Left ventricle myocardium inferior (tissue), 1 donor: ENCODE measurements at regions not wholly inside any gene's neighbourhood (a gene's known extent, or its start where the extent isn't known, plus 50 kb on each side); places are given as distances from the start of the nearest gene placed in this dataset.

Experiments used
- DNase-seq: peaks from one replicate; pipeline ENCODE4 v3.0.0-alpha.2; 2020
- H3K27ac ChIP-seq: fragments of 200-600 bp; replicated peaks from 2 replicates; pipeline ENCODE4 v1.8.0; 2021
- H3K27me3 ChIP-seq: fragments of 200-600 bp; 2 replicates; pipeline ENCODE4 v1.8.0; 2021; ENCODE audit warnings: low read depth
- H3K36me3 ChIP-seq: fragments of 200-600 bp; 2 replicates; pipeline ENCODE4 v1.8.0; 2021
- H3K4me1 ChIP-seq: fragments of 200-600 bp; 2 replicates; pipeline ENCODE4 v1.8.0; 2021
- H3K4me3 ChIP-seq: fragments of 200-600 bp; 2 replicates; pipeline ENCODE4 v1.8.0; 2021; ENCODE audit warnings: mild to moderate bottlenecking, moderate library complexity
- H3K9me3 ChIP-seq: fragments of 200-600 bp; replicated peaks from 2 replicates; pipeline ENCODE4 v1.8.0; 2021
- intact Hi-C: fragments of 100-400 bp; cut with micrococcal nuclease; formaldehyde crosslinking; loops from one replicate; pipeline ENCODE4 v1.11.0; 2022
- TF ChIP-seq, protein P1 (sequence below): fragments of 200-600 bp; IDR thresholded peaks from 2 replicates; pipeline ENCODE4 v1.8.0; 2021; ENCODE audit warnings: antibody characterized with exemption, mild to moderate bottlenecking, borderline replicate concordance
- donor health status: DM: no; HTN: yes; CAD: no; lungs with severe emphysema.

DNA sequence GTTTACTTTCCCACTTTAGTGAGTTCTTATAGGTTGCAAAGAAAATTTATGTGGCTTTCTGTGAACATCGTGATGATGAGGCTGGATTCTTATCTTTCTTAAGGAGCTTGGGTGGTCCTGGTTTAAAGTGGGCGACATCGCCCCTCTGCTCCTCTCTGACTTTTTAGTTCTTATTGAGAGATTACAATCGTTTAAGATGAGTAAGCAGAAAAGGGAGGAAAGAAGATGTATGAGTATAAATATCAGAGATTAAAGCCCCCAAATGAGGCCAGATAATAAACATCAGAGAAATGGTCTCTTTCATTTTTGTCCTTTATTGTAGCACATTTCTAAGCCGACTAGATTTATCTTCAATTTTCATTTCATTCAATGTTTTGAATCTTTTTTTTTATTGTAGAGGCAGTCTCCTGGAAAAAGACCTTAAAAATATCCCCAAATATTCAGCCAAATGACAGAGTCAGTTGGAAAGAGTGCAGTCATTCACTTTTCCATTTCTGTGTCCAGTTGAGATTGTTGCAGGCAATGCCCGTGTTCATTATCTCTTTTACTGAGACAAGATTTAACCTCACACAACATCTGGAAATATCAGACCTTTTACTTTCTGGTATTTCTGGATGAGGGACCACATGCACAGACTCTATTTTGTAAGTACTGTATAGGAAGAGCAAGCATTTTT is 62.0 kb upstream of the PDE7B start:
- TF ChIP-seq, protein P1, sequence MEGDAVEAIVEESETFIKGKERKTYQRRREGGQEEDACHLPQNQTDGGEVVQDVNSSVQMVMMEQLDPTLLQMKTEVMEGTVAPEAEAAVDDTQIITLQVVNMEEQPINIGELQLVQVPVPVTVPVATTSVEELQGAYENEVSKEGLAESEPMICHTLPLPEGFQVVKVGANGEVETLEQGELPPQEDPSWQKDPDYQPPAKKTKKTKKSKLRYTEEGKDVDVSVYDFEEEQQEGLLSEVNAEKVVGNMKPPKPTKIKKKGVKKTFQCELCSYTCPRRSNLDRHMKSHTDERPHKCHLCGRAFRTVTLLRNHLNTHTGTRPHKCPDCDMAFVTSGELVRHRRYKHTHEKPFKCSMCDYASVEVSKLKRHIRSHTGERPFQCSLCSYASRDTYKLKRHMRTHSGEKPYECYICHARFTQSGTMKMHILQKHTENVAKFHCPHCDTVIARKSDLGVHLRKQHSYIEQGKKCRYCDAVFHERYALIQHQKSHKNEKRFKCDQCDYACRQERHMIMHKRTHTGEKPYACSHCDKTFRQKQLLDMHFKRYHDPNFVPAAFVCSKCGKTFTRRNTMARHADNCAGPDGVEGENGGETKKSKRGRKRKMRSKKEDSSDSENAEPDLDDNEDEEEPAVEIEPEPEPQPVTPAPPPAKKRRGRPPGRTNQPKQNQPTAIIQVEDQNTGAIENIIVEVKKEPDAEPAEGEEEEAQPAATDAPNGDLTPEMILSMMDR, result no peak
- H3K9me3 ChIP-seq, result no peaks in the 10 kb centered on the region
- H3K27ac ChIP-seq, result no peak overlapping the region
- intact Hi-C loops, result no loop called here
- no peaks in the 10 kb centered on the region for H3K27me3 ChIP-seq
- no peaks in the 10 kb centered on the region for H3K4me1 ChIP-seq
- H3K36me3 ChIP-seq, result no peaks in the 10 kb centered on the region
- no peak for DNase-seq
- no peak overlapping the region for H3K4me3 ChIP-seq

DNA sequence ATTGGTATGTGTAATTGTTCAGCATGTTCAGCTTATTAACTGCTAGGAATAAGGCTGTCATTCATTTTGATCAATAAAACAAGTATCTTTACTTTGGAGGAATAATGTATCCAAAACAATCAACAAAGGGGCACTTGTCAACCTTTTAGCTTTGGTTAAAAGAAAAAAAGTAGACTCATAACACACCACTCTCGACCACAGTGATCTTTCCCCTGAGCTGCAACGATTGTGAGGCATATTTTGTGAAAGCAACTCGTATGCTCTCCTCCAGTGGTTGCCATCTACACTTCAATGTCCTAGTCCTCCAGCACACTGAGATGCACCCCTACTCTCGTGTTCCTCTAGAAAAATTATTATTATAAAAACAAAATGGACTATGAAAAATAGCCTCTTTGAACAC is 60.1 kb upstream of the PDE7B start:
- intact Hi-C loops, result no loop called here
- no peaks in the 10 kb centered on the region for H3K36me3 ChIP-seq
- H3K27me3 ChIP-seq, result no peaks in the 10 kb centered on the region
- H3K27ac ChIP-seq, result no peak overlapping the region
- no peak overlapping the region for H3K4me3 ChIP-seq
- DNase-seq, result no peak
- no peaks in the 10 kb centered on the region for H3K4me1 ChIP-seq
- TF ChIP-seq, protein P1, result no peak
- no peaks in the 10 kb centered on the region for H3K9me3 ChIP-seq

DNA sequence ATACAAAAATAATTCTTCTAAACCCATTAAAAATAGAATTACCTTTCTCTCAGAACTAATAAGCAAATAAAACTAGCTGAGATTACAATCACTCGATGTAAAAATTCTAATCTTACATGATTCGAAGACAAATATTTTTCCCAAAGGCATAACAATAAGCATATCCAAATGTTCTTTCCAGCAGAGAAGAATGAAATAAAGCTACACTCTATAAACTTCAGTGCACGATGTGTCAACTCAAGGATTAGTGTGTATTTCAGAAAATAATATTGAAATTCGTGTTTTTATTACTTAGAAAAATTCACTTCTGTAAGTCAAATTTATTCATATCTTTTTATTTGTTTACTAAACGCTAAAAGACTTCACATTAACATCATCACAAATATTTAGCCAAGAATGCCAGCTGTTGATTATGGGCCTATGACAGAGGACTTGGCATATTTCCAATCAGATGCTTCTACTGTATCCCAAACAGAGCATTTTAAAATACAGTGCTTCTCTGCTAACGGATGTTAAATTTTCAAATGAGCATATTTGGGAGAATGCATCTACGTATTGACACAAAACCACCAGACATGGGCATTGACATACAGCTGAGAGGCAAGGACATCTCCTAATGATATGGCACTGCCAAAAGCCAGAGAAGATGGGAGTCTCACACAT is 54.7 kb upstream of the PDE7B start:
- Histone ChIP-seq H3K4me1 (no peaks in the 10 kb centered on the region), H3K36me3 (no peaks in the 10 kb centered on the region), H3K9me3 (no peaks in the 10 kb centered on the region), H3K4me3 (no peak overlapping the region), H3K27ac (no peak overlapping the region), H3K27me3 (no peaks in the 10 kb centered on the region)
- DNase-seq, result no peak
- TF ChIP-seq, protein P1, result no peak
- intact Hi-C loops, result no loop called here

DNA sequence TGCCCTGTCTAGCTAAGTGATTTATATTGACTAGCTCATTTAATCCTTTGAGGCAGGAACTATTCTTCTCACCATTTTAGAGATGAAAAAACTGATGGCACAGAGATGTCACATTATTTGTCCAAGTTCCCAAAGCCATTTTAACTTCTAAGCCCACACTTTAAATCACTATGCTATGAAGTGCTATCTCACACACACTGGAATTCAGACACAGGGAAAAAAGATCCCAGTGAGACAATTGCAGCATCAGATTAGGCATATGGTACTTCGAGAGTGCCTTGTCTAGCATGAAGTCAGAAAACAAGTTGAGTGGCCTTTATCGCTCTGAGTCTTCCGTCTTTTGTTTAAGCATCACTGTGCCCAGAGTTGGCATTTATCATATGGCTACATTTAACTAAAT is 54.1 kb upstream of the PDE7B start:
- intact Hi-C loops, result no loop called here
- Histone ChIP-seq H3K4me3 (no peak overlapping the region), H3K4me1 (no peaks in the 10 kb centered on the region), H3K27me3 (no peaks in the 10 kb centered on the region), H3K9me3 (no peaks in the 10 kb centered on the region), H3K27ac (no peak overlapping the region), H3K36me3 (no peaks in the 10 kb centered on the region)
- TF ChIP-seq, protein P1, result no peak
- DNase-seq, result no peak

DNA sequence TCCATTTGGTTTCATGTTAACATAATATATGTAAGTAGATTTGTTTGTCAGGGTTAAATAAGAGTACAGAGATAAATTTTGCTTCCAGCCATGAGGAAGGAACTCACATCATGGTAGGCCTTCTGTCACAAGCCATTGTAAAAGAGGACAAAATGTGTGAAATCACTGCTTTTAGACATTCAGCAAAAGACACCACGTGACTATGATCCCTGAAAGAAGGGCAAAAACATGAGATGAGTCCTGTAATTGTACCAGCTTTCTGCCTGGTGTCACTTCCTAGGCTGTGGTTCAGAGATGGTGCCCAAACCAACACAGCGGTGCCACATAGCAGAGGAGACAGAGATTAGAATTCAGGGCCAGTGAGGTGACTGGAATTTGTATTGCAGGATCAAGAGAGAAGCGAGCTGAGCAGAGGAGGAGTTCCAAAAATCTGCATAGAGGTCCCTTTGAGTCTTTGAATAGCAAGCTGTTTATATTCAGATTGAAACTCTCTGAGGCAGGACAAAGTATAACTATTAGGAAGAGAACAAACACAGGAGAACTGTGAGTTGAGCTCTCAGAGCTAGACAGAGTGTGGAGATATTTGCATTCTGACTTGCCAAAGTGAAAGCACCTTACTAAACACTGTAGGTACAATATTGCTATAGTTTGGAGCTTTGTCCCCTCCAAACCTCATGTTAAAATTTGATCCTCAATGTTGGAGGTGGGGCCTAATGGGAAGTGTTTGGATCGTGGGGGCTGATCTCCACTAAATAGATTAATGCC is 52.6 kb upstream of the PDE7B start:
- no peak for DNase-seq
- no peak overlapping the region for H3K4me3 ChIP-seq
- intact Hi-C loops, result no loop called here
- H3K4me1 ChIP-seq, result no peaks in the 10 kb centered on the region
- H3K36me3 ChIP-seq, result no peaks in the 10 kb centered on the region
- TF ChIP-seq, protein P1, result no peak
- H3K9me3 ChIP-seq, result no peaks in the 10 kb centered on the region
- H3K27ac ChIP-seq, result no peak overlapping the region
- H3K27me3 ChIP-seq, result no peaks in the 10 kb centered on the region
